Right atrium auricular region (tissue), 2 donors: ENCODE measurements at regions not wholly inside any gene's neighbourhood (a gene's known extent, or its start where the extent isn't known, plus 50 kb on each side); places are given as distances from the start of the nearest gene placed in this dataset.

Experiments used
- DNase-seq: peaks from one replicate; pipeline ENCODE4 v3.0.0-alpha.2; 2019; ENCODE audit warnings: low spot score
- H3K27ac ChIP-seq, 2 donors: fragments of 200-600 bp; sonication (generic); 1 replicate in 1 of 2; 2 replicates in 1 of 2; pipeline ENCODE4 v1.5.1; 2016 to 2019
- H3K27me3 ChIP-seq, 2 donors: fragments of 200-600 bp; sonication (generic); one replicate each; pipeline versions ENCODE4 v1.5.1 to v1.6.0; 2017 to 2019
- H3K36me3 ChIP-seq: fragments of 200-600 bp; sonication (generic); one replicate; pipeline ENCODE4 v1.5.1; 2016
- H3K4me1 ChIP-seq, 2 donors: fragments of 200-600 bp; sonication (generic); one replicate each; pipeline versions ENCODE4 v1.5.1 to v1.6.0; 2017 to 2019
- H3K4me3 ChIP-seq, 2 donors: fragments of 200-600 bp; sonication (generic); 1 replicate in 1 of 2; 2 replicates in 1 of 2; pipeline ENCODE4 v1.5.1; 2017 to 2019; ENCODE audit warnings: mild to moderate bottlenecking in 1 of 2, moderate library complexity in 1 of 2
- H3K9me3 ChIP-seq, 2 donors: fragments of 200-600 bp; sonication (generic); one replicate each; pipeline ENCODE4 v1.5.1; 2019
- TF ChIP-seq, protein P1 (sequence below), 2 donors: fragments of 200-600 bp; sonication (generic); IDR thresholded peaks; one replicate each; pipeline ENCODE4 v1.5.1; 2019; ENCODE audit warnings: antibody characterized with exemption in 2 of 2

DNA sequence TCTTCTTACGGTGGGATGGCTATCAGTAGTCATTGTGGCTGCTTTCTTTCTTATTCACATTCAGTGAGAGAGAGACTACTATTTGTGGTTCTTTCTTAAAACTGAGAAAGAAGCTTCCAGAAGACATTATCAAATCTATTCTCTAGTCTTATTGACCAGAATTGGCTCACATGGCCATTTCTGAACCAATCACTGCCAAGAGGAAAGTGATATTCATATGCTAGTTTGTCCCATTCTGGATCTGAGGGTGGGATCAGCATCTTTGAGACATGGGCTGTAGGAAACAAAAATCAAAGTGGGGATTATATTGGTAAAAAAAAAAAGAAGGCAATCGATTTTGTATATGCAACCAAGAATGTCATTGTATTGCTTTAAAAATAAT, 106.4 kb upstream of the RASGRP1 start:
- H3K4me1 ChIP-seq, result no peaks in the 10 kb centered on the region
- H3K36me3 ChIP-seq, result no peaks in the 10 kb centered on the region
- no peak overlapping the region for H3K4me3 ChIP-seq
- no peaks in the 10 kb centered on the region for H3K27me3 ChIP-seq
- no peak for DNase-seq
- TF ChIP-seq, protein P1, sequence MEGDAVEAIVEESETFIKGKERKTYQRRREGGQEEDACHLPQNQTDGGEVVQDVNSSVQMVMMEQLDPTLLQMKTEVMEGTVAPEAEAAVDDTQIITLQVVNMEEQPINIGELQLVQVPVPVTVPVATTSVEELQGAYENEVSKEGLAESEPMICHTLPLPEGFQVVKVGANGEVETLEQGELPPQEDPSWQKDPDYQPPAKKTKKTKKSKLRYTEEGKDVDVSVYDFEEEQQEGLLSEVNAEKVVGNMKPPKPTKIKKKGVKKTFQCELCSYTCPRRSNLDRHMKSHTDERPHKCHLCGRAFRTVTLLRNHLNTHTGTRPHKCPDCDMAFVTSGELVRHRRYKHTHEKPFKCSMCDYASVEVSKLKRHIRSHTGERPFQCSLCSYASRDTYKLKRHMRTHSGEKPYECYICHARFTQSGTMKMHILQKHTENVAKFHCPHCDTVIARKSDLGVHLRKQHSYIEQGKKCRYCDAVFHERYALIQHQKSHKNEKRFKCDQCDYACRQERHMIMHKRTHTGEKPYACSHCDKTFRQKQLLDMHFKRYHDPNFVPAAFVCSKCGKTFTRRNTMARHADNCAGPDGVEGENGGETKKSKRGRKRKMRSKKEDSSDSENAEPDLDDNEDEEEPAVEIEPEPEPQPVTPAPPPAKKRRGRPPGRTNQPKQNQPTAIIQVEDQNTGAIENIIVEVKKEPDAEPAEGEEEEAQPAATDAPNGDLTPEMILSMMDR (IDR thresholded peaks at IDR 0.05), result no peak
- H3K27ac ChIP-seq, result no peak overlapping the region
- H3K9me3 ChIP-seq, result no peaks in the 10 kb centered on the region

DNA sequence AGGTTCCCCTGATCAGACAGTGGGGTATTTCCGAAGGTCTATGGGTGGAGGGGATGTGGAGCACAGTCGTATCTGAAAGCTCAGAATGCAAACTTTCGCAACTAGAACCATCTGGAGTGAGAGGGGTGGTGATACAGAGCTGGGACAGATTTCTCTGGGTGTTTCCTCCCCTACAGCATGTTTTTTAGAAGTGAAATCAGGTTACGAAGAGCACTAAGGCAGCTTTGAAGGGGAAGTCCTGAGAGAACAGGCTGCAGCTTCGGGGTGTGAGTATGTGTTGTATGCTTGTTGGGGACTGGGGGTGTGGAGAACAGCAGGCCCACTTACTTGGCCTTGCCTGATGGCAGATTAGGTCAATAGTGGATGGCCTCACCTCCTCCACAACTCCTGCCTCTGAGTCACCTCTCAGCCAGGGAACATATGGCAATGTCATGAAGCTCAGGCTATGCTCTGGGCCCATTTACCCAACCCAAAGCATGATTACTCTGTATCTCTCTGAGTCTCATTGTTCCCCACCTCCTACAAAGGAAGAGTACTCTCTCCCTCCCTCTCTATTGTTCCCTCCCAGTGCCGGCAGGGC, 107.2 kb upstream of the RASGRP1 start:
- Histone ChIP-seq H3K4me3 (no peak overlapping the region), H3K9me3 (no peaks in the 10 kb centered on the region), H3K4me1 (no peaks in the 10 kb centered on the region), H3K27me3 (no peaks in the 10 kb centered on the region), H3K36me3 (no peaks in the 10 kb centered on the region), H3K27ac (no peak overlapping the region)
- TF ChIP-seq, protein P1 (IDR thresholded peaks at IDR 0.05), result no peak
- no peak for DNase-seq

DNA sequence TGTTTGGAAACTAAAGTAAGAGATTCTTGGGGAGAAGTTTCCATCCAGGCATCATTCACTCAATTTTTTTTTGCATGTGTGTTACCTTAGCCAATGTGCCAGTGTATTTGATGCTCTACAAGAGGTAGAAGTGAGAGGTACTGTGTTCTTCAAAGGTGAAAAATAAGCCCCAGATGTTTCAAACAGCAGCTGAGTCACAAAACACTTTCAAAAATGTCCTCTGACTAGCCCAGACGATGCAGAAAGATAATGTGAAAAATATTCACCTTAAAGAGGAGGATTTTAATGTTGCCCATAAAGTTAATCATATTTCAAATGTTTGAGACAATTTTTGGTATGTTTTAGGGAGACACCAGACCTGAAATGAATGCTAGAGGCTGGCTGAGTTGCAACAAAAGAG, 107.7 kb upstream of the RASGRP1 start:
- H3K27me3 ChIP-seq, result no peaks in the 10 kb centered on the region
- TF ChIP-seq, protein P1 (IDR thresholded peaks at IDR 0.05), result no peak
- no peaks in the 10 kb centered on the region for H3K4me1 ChIP-seq
- H3K36me3 ChIP-seq, result no peaks in the 10 kb centered on the region
- DNase-seq, result no peak
- no peak overlapping the region for H3K27ac ChIP-seq
- no peaks in the 10 kb centered on the region for H3K9me3 ChIP-seq
- no peak overlapping the region for H3K4me3 ChIP-seq

DNA sequence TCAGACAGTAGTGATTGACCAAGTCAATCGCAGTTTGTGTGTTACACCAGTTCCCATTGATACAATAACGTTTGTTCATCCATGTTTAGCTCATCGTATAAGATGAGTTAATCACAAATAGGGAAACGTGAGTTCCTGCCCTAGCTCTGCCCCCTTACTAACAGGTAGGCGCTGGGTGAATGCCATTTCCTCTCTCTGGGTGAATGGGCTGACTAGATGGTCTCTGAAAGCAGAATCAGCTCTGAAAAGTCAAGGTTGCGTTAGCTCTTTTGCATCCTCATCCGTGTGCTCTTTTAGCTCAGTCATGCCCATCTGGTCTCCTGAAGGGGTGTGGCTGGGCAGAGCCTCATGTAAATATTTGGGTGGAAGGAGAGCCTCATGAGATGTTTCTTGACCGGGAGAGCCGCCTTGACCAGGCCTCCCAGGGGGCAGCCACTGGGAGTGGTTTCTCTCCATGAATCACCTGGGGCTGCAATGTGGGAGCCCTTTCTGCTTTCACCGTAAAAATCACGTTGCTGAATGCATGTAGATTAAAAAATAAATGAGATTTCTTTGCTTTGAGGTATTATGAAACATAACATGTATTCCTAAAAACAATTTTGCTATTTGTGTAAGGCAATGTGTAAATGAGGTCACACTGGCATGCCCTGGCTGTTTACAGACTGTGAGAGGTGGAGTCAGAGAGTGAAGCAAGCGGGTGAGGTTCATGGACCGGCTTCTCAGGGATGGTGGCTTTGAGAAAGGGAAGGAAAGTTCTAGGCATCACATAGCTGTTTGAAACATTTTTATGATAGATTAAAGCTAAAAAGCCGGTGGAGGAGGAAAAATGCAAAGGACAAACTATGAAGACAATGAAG, 108.4 kb upstream of the RASGRP1 start:
- H3K4me1 ChIP-seq, result no peaks in the 10 kb centered on the region
- TF ChIP-seq, protein P1 (IDR thresholded peaks at IDR 0.05), result no peak
- no peaks in the 10 kb centered on the region for H3K36me3 ChIP-seq
- no peaks in the 10 kb centered on the region for H3K27me3 ChIP-seq
- H3K9me3 ChIP-seq, result no peaks in the 10 kb centered on the region
- no peak overlapping the region for H3K27ac ChIP-seq
- DNase-seq, result no peak
- no peak overlapping the region for H3K4me3 ChIP-seq

DNA sequence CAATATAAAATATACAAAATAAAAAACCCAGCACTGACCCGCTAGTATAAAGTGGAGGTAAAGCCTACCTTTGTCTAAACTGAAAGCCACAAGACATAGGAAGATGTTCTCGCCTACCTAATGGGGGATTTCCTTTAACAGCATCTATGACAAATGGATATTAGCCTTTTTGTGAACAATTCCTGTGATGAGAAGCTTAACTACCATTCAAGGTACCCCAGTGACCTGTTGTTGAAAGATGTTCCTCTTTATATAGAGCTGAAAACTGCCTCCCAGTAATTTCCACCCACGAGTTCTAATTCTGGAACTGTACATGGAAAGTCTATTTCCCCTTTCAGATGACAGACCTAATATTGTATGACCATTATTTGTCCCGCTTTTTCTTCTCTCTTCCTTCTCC, 109.8 kb upstream of the RASGRP1 start:
- no peaks in the 10 kb centered on the region for H3K36me3 ChIP-seq
- H3K4me1 ChIP-seq, result no peaks in the 10 kb centered on the region
- no peaks in the 10 kb centered on the region for H3K27me3 ChIP-seq
- no peak for DNase-seq
- H3K4me3 ChIP-seq, result no peak overlapping the region
- TF ChIP-seq, protein P1 (IDR thresholded peaks at IDR 0.05), result no peak
- no peak overlapping the region for H3K27ac ChIP-seq
- H3K9me3 ChIP-seq, result no peaks in the 10 kb centered on the region
